Tibial nerve (tissue), 3 donors: ENCODE measurements at regions not wholly inside any gene's neighbourhood (a gene's known extent, or its start where the extent isn't known, plus 50 kb on each side); places are given as distances from the start of the nearest gene placed in this dataset.

Experiments
- POLR2A ChIP-seq, 2 donors: fragments of 450-650 bp; IDR thresholded peaks; one replicate each; pipeline ENCODE4 v1.6.1; 2017; ENCODE audit warnings: antibody characterized with exemption in 2 of 2, mild to moderate bottlenecking in 2 of 2, moderate library complexity in 2 of 2
- TF ChIP-seq, protein P1 (sequence below), 5 experiments: fragments of 200-600 bp in 3 of 5; fragments of 450-650 bp in 2 of 5; sonication (generic) in 3 of 5; IDR thresholded peaks; one replicate each; pipeline ENCODE4 v1.5.1; 2016 to 2019; ENCODE audit warnings: antibody characterized with exemption in 5 of 5, mild to moderate bottlenecking in 3 of 5, moderate library complexity in 2 of 5

DNA sequence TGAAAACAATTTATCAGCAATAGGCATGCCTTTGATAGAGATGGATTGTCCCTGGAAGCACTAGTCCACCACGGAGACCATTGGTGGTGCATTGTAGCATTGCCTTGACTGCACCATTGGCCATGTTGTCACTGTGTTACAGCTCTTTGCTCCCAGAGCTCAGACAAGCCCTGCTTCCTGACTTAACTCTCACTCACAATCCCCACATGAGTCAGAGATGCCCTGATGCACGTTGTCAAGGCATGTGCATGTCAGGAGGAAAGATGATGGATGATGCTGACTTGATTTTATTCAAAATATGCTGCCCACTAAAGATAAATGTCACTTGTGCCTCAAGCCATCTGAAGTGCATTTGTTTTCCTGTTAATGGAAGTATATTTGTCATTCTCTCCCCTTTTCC lies 266.1 kb downstream of the ARRDC4 start:
- TF ChIP-seq, protein P1, sequence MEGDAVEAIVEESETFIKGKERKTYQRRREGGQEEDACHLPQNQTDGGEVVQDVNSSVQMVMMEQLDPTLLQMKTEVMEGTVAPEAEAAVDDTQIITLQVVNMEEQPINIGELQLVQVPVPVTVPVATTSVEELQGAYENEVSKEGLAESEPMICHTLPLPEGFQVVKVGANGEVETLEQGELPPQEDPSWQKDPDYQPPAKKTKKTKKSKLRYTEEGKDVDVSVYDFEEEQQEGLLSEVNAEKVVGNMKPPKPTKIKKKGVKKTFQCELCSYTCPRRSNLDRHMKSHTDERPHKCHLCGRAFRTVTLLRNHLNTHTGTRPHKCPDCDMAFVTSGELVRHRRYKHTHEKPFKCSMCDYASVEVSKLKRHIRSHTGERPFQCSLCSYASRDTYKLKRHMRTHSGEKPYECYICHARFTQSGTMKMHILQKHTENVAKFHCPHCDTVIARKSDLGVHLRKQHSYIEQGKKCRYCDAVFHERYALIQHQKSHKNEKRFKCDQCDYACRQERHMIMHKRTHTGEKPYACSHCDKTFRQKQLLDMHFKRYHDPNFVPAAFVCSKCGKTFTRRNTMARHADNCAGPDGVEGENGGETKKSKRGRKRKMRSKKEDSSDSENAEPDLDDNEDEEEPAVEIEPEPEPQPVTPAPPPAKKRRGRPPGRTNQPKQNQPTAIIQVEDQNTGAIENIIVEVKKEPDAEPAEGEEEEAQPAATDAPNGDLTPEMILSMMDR (IDR thresholded peaks at IDR 0.05), result no peak
- TF ChIP-seq POLR2A (IDR thresholded peaks at IDR 0.05), result no peak
